GM21528 (cell line): ENCODE measurements at regions not wholly inside any gene's neighbourhood (a gene's known extent, or its start where the extent isn't known, plus 50 kb on each side); places are given as distances from the start of the nearest gene placed in this dataset.

Experiments
- ATAC-seq: cut with Tn5 transposase; IDR thresholded peaks from one replicate; pipeline ENCODE4 v1.9.1; 2021; ENCODE audit warnings: mild to moderate bottlenecking, moderate library complexity; ENCODE audit not compliant: unreplicated experiment, low FRiP score

- no peak for ATAC-seq
Measured at GRCh38 chr4:1514612-1515011, 108.4 kb upstream of the NKX1-1 start.

GRCh38 chr4:1513936-1514483 is 107.8 kb upstream of the NKX1-1 start:
- ATAC-seq, result no peak

- no peak for ATAC-seq
Measured at GRCh38 chr4:1512738-1513660, 106.8 kb upstream of the NKX1-1 start.

- no peak for ATAC-seq
Measured at GRCh38 chr4:1512051-1512737, 106.0 kb upstream of the NKX1-1 start.

GRCh38 chr4:1511441-1512041 is 105.3 kb upstream of the NKX1-1 start:
- no peak for ATAC-seq

GRCh38 chr4:1510931-1511330 is 104.7 kb upstream of the NKX1-1 start:
- no peak for ATAC-seq

GRCh38 chr4:1509366-1509765 is 103.1 kb upstream of the NKX1-1 start:
- no peak for ATAC-seq

- no peak for ATAC-seq
Measured at GRCh38 chr4:1508161-1509160, 102.2 kb upstream of the NKX1-1 start.

- ATAC-seq, result no peak
Measured at GRCh38 chr4:1506956-1507721, 100.9 kb upstream of the NKX1-1 start.

- no peak for ATAC-seq
Measured at GRCh38 chr4:1505511-1506460, 99.5 kb upstream of the NKX1-1 start.

- ATAC-seq, result no peak
Measured at GRCh38 chr4:1504595-1505500, 98.6 kb upstream of the NKX1-1 start.

- no peak for ATAC-seq
Measured at GRCh38 chr4:1503583-1504471, 97.6 kb upstream of the NKX1-1 start.

- ATAC-seq, result no peak
Measured at GRCh38 chr4:1502976-1503375, 96.7 kb upstream of the NKX1-1 start.

GRCh38 chr4:1502501-1502886 is 96.3 kb upstream of the NKX1-1 start:
- ATAC-seq, result no peak

- ATAC-seq, result no peak
Measured at GRCh38 chr4:1501754-1502500, 95.7 kb upstream of the NKX1-1 start.
